Activated effector memory CD4-positive, alpha-beta T cell treated with Interleukin-2 at 50 U/mL for 16 hours (primary cell): ENCODE measurements at regions not wholly inside any gene's neighbourhood (a gene's known extent, or its start where the extent isn't known, plus 50 kb on each side); places are given as distances from the start of the nearest gene placed in this dataset.
"Not testable (repeated sequence)": the region's sequence is repeated elsewhere in the genome, so short reads cannot be mapped to it uniquely, and the experiment has no call there.

Experiments used
- DNase-seq: peaks from one replicate; pipeline ENCODE4 v3.0.0-alpha.2; 2020

- DNase-seq, result no peak
These were observed 1569.8 kb downstream of the REEP3 start for GRCh38 chr10:65090991-65091390.

- no peak for DNase-seq
These were observed 1578.9 kb downstream of the REEP3 start for GRCh38 chr10:65100146-65100545.

- DNase-seq, result not testable (repeated sequence)
These were observed 1579.7 kb downstream of the REEP3 start for GRCh38 chr10:65100881-65101280.

GRCh38 chr10:65110009-65110408, 1588.8 kb downstream of the REEP3 start:
- no peak for DNase-seq

- DNase-seq, result not testable (repeated sequence)
These were observed 1589.9 kb downstream of the REEP3 start for GRCh38 chr10:65111059-65111458.

- DNase-seq, result no peak
These were observed 1591.4 kb downstream of the REEP3 start for GRCh38 chr10:65112573-65112972.

GRCh38 chr10:65123120-65123519, 1601.9 kb downstream of the REEP3 start:
- no peak for DNase-seq

GRCh38 chr10:65125212-65125611, 1604.0 kb downstream of the REEP3 start:
- no peak for DNase-seq

- no peak for DNase-seq
These were observed 1605.1 kb downstream of the REEP3 start for GRCh38 chr10:65126288-65126687.

GRCh38 chr10:65128277-65128676, 1607.1 kb downstream of the REEP3 start:
- DNase-seq, result no peak

- no peak for DNase-seq
These were observed 1609.1 kb downstream of the REEP3 start for GRCh38 chr10:65130162-65130758.

- no peak for DNase-seq
These were observed 1612.5 kb downstream of the REEP3 start for GRCh38 chr10:65133652-65134051.

- DNase-seq, result no peak
These were observed 1614.3 kb downstream of the REEP3 start for GRCh38 chr10:65135508-65135907.

GRCh38 chr10:65142641-65143435, 1621.6 kb downstream of the REEP3 start:
- no peak for DNase-seq

GRCh38 chr10:65143723-65144122, 1622.5 kb downstream of the REEP3 start:
- no peak for DNase-seq

GRCh38 chr10:65149878-65150277, 1628.7 kb downstream of the REEP3 start:
- DNase-seq, result no peak

- DNase-seq, result no peak
These were observed 1645.1 kb downstream of the REEP3 start for GRCh38 chr10:65166272-65166671.

GRCh38 chr10:65172249-65172648, 1651.0 kb downstream of the REEP3 start:
- DNase-seq, result no peak

- DNase-seq, result no peak
These were observed 1655.8 kb downstream of the REEP3 start for GRCh38 chr10:65176994-65177393.

GRCh38 chr10:65183236-65183635, 1662.0 kb downstream of the REEP3 start:
- no peak for DNase-seq

- not testable (repeated sequence) for DNase-seq
These were observed 1665.5 kb downstream of the REEP3 start for GRCh38 chr10:65186668-65187067.

- no peak for DNase-seq
These were observed 1672.9 kb downstream of the REEP3 start for GRCh38 chr10:65194126-65194525.

- no peak for DNase-seq
These were observed 1673.4 kb downstream of the REEP3 start for GRCh38 chr10:65194555-65194954.

- DNase-seq, result no peak
These were observed 1674.9 kb downstream of the REEP3 start for GRCh38 chr10:65196111-65196510.

GRCh38 chr10:65197935-65198334, 1676.7 kb downstream of the REEP3 start:
- DNase-seq, result no peak
